Myocyte (in vitro differentiated cells): ENCODE measurements at regions not wholly inside any gene's neighbourhood (a gene's known extent, or its start where the extent isn't known, plus 50 kb on each side); places are given as distances from the start of the nearest gene placed in this dataset.
A peak's percentile ranks its signal among the peaks of the same experiment; 100 is the strongest.

Source experiments
- DNase-seq: peaks from one replicate; pipeline ENCODE4 v3.0.0-alpha.2; 2012; ENCODE audit warnings: low read depth

DNA sequence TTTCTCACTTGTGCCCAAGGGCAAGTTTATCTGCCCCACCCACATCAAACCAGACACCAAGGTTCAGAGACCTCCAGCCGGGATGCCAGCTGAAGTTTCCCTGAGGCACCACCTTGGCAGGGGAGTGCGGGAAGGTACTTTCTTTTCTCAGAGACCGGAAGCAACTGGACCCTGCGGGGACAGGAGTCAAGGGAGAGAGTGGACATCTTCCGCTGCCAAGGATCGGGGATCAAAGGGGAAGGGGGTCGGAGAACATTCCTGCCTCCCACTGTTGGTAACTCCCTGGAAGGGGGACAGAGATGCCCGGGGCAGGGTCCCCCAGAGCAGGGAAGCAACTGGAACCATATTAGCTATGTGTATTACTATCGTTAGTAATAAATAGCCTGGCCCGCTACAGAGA, 161.8 kb downstream of the DICER1 start:
- no peak for DNase-seq

DNA sequence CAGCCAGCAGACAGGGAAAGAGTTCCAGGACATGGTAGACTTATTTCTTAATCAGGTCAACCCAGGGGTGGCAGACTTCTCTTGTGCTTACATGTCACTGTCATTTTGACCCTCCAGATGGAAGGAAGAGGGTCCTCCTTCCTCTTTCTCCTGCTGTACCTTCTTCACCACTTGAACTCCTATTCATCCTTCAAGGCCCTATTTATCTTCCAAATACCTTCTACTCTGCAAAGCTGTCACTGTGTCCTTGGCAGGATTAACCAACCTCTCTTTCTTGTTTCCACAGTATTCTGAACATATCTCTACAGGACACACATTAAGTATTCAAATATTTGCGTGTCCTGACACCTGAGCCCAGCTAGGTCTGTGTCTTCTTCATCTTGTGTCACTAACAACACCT, 163.1 kb downstream of the DICER1 start:
- DNase-seq, result no peak

DNA sequence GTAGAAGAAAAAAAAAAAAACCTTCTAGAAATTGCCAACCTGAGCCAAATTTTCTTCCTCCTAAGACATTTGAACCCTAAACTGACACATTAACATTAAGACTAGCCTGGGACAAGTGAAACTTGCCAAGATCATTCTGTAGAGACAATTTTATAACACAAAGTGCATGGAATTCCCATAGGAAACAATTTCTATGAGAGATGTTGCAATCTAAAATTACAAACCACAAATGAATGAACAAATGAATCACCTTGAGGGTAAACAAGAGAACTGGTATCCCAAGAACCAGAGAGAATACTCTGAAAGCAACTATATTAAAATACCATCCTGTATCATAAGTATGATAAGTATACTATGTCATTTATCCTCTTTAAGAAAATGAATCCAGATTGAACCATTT, 165.3 kb downstream of the DICER1 start:
- no peak for DNase-seq

DNA sequence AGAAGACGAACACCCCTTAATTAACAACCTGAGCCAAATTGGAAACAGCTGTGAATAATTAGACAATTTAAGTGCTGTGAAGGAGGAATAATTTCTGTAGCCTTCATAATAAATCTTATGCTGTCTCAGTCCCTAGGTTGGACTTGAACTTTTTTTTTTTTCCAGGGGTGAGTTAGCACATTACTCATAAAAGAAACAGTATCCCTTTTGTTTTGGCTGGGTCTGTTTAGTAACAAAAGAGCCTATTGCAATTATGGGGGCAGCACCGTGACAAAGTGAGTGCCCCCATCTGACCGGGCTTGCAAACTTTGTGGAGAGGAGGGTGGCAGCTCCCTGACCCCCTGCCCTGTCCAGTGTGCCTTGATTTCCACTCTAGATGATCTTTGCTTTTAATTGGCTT, 167.4 kb downstream of the DICER1 start:
- DNase-seq, result no peak

DNA sequence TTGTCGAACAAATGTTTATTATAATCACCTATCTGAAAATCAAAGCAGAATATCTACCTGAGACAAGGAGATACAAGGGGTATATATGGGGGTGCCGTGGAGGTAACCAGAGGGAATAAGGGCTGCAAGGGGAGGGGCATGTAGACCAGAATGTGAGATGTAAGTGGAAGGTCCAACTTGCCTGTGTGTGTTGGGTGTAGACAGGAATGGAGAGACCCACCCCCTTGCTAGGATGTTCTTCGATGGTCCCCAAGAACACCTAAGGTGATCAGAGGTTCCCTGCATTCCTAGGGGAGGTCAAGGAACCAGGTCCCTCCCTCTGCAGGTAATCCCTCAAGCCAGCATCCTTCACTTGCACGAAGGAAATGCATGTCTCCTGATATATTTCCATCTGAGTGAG, 167.9 kb downstream of the DICER1 start:
- no peak for DNase-seq

DNA sequence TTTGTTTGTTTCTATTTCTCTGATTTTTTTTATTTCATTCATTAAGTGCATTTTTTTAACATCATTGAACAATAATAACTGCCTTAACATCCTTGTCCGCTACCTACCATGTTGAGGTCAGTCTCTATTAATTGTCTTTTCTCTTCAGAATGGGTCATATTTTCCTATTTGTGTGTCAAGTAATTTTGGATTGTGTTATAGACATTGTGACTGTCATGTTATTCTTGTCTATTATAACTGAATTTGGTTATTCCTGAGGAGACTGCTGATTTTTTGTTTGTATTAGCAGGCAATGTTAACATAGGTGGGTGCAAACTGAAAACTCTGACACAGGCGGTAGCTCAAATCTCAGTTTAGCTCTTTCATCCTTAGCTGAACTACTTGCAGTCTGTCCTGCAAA, 169.9 kb downstream of the DICER1 start:
- no peak for DNase-seq

DNA sequence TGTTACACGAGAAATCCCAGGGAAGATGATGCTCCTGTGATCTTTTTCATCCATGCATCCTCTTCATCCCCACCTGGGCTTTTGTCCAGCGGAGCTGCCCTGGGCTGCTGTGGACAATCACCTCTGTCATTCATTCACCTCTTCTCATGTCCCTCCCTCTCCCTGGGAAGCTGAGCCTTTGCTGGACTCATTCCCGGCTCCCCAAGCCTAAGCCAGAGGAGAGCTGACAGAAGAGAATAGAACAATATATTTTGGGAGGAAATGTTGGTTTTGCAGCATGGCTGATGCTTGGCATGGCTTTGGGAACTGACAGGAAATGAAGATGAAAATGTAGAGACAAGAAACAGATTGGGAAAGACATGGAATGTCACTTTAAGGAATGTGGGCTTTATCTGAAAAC, 177.4 kb downstream of the DICER1 start:
- DNase-seq, result no peak

DNA sequence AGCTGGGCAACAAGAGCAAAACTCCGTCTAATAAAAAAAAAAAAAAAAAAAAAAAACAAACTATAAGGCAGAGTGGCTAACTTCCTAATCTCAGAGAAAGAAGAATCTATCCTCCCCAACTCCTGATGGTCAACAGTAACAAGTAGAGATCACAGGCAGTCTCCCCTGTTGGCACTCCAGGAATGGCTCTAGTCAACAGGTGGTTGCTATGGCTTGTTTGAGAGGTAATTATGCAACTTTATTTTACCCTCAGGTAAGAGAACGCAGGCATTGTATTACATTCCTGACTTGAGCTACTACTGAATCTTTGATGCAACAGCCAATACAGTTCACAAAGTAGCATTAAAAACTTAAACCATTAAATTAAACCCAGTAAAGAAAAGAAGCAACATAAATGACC, 180.3 kb downstream of the DICER1 start:
- no peak for DNase-seq

DNA sequence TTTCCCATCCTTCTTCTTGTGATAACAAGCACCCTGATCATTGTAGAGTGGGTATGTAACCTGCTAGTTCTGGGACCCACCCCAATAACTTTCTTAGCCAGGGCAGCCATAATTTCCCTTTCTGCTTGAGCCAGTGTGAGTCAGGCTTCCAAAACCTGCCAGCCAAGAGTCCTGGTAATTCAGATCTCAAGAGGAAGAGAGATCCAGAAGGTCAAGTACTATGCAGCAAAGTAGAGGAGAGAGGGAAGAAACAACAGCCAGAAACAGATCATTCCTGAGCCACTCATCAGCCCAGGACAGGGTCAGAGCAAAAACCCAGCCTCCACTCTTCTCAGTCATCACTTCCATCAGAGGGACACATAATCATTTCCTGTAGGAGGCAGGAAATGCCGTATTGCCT, 182.0 kb downstream of the DICER1 start:
- DNase-seq, result no peak

DNA sequence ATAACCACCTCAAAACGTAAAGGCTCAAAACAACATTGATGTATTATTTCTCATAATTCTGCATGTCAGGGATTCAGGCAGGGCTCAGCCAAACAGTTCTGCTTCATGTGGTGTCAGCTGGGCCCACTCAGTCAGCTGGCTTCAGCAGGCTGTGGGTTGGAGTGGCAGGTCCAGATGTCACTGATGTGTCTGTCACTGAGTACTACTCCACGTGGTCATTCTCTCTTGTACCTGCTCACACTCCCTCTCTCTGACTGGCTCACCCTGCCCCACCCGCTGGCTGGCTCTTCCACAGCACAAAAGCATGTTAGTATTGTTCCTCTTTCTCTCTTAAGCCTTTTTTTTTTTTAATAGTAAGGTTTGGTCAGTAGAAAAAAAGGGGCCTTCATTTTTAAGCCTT, 182.4 kb downstream of the DICER1 start:
- DNase-seq, result peak; percentile 23

DNA sequence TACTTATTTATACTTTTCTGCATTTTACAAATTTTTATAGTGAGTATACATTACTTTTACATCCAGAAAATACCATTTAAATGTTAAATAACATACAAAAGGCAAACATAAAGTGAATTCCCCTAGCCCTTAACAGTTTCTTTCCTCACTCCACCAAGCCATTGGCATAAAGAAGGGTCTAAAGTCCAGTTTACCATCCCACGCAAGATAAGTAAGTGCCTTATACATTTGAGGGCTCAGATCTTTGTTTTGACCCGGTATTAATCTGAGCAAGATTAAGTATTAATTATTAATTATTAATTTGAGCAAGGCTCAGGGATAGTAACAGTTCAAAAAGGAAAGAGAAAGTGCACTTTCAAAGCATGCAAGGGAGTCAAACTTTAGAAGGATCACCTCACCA, 182.9 kb downstream of the DICER1 start:
- no peak for DNase-seq

DNA sequence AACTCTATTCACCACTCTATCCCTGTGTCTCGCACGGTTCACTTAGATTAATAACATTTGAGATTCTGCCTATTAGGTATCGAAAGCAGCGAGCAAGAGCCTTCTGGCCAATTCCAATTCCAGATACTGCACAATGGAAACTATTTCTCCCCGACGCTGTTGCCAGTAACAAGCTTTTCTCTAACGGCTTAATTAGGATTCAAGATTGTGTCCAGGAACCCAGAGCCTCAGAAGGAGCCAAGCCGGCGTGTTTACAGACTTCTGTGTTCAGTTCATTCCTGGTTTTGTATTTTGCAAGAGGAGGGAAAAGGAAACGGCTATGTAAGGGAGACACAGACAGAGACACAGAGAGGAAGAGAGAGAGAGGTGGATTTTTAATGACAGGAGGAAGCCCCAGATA, 185.6 kb downstream of the DICER1 start:
- no peak for DNase-seq

DNA sequence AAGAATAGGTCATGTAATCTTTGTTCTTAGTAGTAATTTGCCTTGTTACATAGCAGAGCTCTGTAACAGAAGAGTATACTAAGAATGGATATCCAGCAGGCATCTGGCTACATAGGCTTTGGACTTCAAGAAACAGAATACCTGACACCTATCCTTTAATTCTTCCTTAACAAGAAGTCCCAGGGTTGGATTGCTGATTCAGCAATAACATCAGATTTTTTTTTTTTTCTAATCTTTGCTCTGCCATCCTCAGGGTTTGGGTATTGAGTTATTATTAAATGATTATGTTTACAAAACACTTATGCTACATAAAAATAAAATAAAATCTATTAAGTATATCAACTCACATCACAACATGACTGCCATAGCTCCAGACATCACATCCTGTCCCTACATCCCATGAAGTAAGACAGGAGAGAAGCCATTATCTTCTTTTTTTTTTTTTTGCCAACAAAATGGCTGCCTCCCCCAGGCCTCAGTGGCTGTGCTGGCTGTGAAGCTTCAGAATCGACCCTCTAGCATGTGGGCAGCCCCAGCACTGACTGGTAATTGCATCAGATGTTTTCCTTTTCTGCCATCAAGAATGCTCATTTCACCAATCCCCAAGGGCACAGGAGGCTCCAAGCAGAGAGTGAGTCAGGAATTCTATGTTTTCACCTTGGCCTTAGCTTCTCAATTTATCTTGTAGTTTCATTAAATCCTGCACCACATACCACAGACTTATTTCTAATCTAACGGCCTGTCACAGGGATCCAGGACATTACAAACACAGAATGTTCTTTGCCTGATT, 186.2 kb downstream of the DICER1 start:
- no peak for DNase-seq

DNA sequence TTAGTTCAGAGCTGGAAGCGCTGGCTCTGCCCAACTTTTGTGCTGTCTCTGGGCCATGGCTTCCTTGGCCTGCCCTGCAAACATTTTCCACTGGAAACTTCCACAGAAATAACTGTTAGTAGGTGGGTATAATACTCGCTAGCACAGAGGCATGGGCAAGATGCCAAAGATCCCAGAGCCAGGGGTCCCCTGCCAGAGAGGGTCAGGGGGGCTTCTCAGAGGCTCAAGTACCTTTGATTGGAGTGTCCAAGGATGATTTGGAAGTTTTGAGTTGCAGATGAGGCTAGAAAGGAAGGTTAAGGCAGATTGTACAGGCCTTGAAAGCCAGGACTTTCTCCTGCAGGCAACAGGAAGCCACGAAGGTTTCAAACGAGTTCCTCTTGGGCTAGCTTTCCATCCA, 187.6 kb downstream of the DICER1 start:
- no peak for DNase-seq

DNA sequence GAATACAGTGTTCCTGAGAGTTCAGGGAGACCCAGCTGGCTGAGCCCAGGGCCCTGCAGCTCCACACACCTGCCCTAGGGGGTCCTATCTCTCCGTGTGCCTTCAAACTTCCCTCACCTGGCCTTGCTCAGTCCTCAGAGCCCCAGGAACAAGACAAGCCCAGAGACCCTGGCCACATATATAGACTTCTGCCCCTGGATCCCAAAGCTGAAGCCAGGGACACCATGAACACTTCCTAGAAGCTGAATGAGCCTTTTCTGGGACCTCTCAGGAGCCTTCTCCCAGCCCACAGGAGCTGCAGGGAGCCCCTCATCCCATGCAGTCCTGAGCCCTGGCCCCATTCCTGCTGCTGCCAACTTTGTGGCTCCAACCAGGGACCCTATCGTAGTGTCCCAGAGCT, 190.5 kb downstream of the DICER1 start:
- no peak for DNase-seq

DNA sequence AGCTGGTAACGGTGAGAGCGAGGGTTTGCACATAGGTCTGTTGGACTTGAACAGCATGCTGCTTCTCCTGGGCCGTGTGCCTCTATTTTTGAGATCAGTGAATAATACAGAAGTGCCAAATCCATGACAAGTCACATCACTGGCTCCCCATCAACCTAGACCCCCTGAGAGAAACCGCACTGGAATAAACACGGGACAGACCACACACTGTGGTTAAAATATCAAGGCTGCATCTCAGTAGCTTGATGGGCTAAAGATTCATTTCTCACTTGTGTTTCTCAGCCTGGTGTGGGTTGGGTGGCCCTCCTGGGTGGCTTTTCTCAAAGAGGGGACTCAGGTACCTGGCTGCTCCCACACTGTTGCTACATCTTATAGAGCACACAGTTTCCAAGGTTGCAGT, 191.0 kb downstream of the DICER1 start:
- no peak for DNase-seq

DNA sequence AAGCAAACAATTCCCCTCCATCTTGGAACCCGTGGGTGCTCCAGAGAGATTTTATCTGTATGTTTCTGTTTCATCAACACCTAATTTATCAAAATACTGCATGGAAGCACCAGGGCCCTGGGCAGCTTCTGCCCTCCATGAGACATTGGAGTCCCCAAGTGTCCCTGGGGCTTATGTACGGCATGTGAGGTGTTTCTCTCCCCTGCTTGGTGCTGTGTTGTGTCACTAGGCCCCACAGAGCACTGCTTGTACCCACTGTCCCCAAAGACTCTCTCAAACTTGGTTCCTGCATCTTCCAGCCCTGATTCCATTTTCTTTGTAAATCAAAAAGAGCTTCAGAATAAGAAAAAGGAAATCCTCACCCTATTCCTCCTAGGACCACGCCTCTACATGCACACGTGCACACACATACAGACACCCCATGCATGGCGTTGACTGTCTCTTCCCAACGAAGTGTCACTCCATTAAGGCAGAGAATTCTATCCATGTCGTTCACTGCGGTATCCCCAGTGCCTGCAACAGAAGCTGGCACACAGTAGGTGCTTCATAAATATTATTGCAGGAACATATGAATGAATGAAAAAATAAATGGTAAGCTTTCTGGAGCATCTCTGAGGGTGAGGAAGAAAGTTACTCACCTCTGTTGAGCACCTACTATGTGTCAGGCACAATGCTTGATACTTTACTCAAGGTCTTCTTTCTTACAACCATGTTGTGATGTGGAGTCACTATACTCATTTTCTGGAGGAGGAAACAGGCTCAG, 191.6 kb downstream of the DICER1 start:
- DNase-seq, result no peak

DNA sequence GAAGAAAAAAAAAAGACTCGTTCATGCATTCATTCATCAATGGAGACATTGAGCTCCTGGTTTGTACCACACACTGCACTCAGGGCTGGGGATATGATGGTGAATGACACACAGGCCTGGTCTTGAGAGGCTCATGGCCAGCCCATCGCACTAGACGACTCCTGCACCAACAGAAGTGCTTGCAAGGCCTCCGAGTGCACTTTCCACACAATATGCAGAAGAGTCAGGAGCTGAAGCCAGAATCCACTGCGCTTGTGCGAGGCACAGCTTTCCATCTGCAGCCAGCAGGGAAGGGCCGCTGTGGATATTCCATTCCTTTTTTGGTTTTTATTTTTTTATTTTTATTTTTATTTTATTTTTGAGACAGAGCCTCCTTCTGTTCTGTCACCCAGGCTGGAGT, 192.4 kb downstream of the DICER1 start:
- no peak for DNase-seq

DNA sequence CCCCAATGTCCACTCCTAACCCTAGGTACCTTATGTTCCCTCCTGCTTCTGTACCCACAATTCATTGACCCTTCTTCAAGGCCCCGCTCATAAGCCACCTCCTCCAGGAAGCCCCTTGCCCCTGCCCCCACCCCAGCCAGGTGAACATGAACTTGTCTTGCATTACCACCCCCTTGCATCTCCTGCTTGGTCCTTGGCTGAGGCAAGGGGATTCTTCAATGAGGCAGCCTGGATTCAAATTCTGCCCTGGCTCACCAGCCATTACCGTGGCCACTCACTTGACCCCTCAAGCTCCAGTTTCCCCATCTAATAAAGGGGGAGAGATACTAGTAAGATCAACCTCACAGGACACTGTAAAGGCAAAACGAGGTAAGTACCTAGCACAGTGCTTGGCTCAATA, 193.1 kb downstream of the DICER1 start:
- DNase-seq, result no peak

DNA sequence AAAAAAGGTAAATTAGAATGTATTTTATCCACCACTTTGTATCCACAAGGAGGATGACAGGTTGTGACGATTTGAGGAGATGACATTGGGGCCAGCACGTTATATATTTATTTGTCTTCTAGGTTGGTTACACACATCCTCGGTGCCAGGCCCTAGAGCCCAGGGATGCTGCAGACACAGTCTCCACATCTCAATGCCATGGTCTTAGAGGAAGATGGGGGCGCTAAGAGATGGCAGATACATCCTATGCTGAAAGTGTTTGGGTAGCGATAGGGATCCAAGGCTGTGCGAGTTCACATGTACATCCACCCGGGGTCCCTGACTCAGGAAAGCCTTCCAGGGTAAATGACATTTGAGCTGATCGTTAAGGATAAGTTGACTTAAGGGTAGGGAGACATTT, 193.1 kb upstream of the GSC start:
- no peak for DNase-seq

DNA sequence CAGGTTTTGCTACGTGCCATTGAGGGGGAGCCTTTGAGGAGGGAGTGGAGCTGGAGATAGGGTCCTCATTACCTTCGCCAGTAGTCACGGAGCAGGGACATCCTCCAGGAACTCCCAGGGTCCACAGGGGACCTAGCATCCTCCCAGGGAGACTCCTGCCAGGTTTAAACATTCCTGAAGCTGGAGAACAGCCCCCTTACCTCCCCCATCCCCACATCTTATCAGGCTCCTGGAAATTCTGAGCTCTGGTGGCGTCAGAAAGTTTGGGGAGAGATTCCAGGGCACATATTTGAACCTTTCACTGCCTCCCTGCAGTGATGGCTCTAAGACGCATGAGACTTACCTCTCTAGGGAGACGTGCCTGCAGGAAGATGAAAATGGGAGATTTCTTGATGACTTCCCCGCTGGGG, 192.3 kb upstream of the GSC start:
- no peak for DNase-seq

DNA sequence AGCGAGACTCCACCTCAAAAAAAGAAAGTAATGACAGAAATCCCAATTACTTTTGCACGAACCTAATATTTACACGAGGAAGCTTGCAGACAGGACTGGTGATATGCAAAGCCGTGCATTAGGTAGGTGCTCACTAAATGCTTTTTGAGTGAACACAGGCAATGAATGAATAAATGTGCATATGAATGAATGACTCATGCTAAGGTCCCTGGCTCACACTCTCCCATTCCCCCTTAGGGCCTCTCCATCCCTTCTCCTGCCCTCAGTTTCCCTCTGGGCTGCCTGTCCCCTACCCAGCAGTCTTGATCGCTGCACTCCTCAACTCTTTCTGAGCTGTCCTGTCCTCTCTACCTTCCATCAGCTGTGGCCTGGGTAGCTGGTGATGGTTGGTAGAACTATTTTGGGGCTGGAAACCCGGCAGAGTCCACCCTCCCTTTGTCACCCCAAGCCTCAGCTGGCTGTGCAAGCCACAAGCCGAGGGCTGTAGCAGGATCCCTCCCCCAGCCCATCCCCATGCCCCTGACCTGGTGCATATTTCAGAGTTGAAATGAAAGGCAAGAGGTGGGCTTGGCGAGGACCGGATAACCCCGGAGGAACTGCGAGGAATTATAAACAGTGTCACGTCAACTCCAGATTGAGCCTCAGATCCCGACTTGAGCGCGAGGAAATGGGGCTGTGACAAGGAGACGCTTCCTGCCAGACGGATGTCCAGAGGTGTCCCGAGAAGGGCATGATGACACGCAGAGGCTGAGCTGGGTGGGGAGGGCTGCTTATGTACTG, 191.7 kb upstream of the GSC start:
- DNase-seq, result no peak
